ENCODE measurements at regions not wholly inside any gene's neighbourhood (a gene's known extent, or its start where the extent isn't known, plus 50 kb on each side); places are given as distances from the start of the nearest gene placed in this dataset.

DNA sequence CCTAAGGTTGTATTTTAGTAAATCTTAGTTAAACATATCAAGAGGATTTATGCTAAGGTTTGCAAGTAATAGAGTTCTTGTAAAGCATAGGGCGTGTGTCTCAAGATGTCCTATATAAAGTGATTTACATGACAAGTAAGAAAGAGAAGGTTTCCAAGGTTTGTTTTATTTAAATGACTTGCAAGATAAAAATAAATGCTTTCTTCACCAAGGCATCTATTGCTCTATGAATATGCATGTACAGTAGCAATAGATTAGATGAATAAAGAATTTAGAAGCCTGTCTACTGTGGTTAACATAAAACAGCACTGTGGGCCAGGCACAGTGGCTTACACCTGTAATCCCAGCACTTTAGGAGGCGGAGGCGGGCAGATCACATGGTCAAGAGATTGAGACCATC is 466.4 kb upstream of the IL12A start:
- Histone ChIP-seq H2AFZ (ENCODE audit: low read depth, low read length, severe bottlenecking) (no peak overlapping the region), H3K27me3 (ENCODE audit: low read length) (no peaks in the 10 kb centered on the region), H3K9me2 (replicated peaks; ENCODE audit: insufficient read depth, low read length) (no peaks in the 10 kb centered on the region), H3K9me3 (ENCODE audit: insufficient read depth, low read length) (no peaks in the 10 kb centered on the region), H3K4me2 (ENCODE audit: low read depth, low read length, poor library complexity, severe bottlenecking) (no peak overlapping the region), H3K4me3 (ENCODE audit: insufficient read depth, low read length, poor library complexity, severe bottlenecking) (no peak overlapping the region), H3K27ac (ENCODE audit: low read depth, low read length) (no peak overlapping the region), H3F3A (ENCODE audit: insufficient read depth) (no peaks in the 10 kb centered on the region), H3K36me3 (ENCODE audit: low read length) (no peaks in the 10 kb centered on the region), H4K20me1 (ENCODE audit: low read depth, low read length) (no peaks in the 10 kb centered on the region), H3K9ac (ENCODE audit: low read length) (no peak overlapping the region), H3K79me2 (ENCODE audit: insufficient read depth, low read length) (no peaks in the 10 kb centered on the region)
- TF ChIP-seq, protein P1, sequence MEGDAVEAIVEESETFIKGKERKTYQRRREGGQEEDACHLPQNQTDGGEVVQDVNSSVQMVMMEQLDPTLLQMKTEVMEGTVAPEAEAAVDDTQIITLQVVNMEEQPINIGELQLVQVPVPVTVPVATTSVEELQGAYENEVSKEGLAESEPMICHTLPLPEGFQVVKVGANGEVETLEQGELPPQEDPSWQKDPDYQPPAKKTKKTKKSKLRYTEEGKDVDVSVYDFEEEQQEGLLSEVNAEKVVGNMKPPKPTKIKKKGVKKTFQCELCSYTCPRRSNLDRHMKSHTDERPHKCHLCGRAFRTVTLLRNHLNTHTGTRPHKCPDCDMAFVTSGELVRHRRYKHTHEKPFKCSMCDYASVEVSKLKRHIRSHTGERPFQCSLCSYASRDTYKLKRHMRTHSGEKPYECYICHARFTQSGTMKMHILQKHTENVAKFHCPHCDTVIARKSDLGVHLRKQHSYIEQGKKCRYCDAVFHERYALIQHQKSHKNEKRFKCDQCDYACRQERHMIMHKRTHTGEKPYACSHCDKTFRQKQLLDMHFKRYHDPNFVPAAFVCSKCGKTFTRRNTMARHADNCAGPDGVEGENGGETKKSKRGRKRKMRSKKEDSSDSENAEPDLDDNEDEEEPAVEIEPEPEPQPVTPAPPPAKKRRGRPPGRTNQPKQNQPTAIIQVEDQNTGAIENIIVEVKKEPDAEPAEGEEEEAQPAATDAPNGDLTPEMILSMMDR (IDR thresholded peaks at IDR 0.05; ENCODE audit: insufficient read depth, low read length, poor library complexity, severe bottlenecking): no peak
- TF ChIP-seq EZH2phosphoT487 (conservative IDR thresholded peaks at IDR 0.05; ENCODE audit: low read length): no peak

DNA sequence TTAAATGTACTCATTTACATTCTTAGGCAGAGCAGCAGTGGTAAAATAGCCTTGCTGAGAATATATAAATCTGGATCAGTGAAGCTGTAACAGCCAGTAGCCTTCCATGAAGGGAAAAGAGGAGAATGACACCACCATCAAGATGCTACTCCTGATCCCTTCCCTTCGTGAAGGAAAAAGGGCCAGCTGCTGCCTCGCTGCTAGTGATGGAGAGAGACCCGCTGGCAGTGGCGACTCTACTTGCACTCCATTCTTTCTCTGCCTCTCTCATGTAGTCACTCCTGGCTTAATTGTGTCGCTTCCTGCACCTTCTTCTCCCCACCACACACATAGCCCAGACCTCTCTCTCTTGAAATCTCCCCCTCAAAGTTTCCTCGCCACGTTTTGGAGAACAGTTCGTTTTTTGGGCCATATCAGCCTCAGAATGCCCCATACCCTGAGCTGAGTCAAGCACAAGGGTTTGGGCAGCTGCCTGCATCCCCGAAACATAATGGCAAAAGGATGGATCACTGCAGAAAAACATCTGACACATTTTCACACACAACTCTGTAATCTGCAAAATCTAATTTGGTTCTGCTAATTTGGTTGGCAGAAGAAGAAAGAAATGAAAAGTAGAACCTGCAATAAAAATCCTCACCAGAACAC is 460.3 kb upstream of the IL12A start:
- Histone ChIP-seq H2AFZ (ENCODE audit: low read depth, low read length, severe bottlenecking) (no peak overlapping the region), H3K36me3 (ENCODE audit: low read length) (no peaks in the 10 kb centered on the region), H3K27me3 (ENCODE audit: low read length) (no peaks in the 10 kb centered on the region; the same call in 1 of the 2 replicates), H3K9ac (ENCODE audit: low read length) (no peak overlapping the region), H3K9me3 (ENCODE audit: insufficient read depth, low read length) (no peaks in the 10 kb centered on the region), H3F3A (ENCODE audit: insufficient read depth) (no peaks in the 10 kb centered on the region), H4K20me1 (ENCODE audit: low read depth, low read length) (no peaks in the 10 kb centered on the region), H3K9me2 (replicated peaks; ENCODE audit: insufficient read depth, low read length) (no peaks in the 10 kb centered on the region), H3K4me2 (ENCODE audit: low read depth, low read length, poor library complexity, severe bottlenecking) (no peak overlapping the region), H3K79me2 (ENCODE audit: insufficient read depth, low read length) (no peaks in the 10 kb centered on the region), H3K27ac (ENCODE audit: low read depth, low read length) (no peak overlapping the region), H3K4me3 (ENCODE audit: insufficient read depth, low read length, poor library complexity, severe bottlenecking) (no peak overlapping the region)
- no peak for TF ChIP-seq EZH2phosphoT487 (conservative IDR thresholded peaks at IDR 0.05; ENCODE audit: low read length)
- TF ChIP-seq, protein P1 (IDR thresholded peaks at IDR 0.05; ENCODE audit: insufficient read depth, low read length, poor library complexity, severe bottlenecking): no peak

DNA sequence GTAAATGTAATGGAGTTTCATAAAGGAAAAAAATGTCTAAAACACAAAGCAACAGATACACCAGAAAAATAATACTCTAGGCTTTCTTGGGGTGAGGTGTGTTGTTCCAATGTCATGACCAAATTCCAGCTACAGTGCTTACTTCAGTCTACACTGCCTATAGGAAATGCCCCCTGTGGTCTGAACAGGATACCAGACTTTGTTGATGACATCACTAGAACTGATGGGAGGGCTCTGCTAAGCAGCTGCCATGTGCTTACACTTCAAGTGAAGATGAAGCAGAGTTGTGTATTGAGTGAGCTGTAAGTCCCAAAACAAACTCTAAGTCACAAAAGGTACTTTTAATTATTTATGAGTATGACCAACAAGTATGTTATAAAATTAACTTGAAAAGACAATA is 456.1 kb upstream of the IL12A start:
- no peaks in the 10 kb centered on the region for H3K9me2 ChIP-seq (replicated peaks; ENCODE audit: insufficient read depth, low read length)
- H3K4me2 ChIP-seq (ENCODE audit: low read depth, low read length, poor library complexity, severe bottlenecking): no peak overlapping the region
- H3F3A ChIP-seq (ENCODE audit: insufficient read depth): no peaks in the 10 kb centered on the region
- H3K9ac ChIP-seq (ENCODE audit: low read length): no peak overlapping the region
- H3K79me2 ChIP-seq (ENCODE audit: insufficient read depth, low read length): no peaks in the 10 kb centered on the region
- no peaks in the 10 kb centered on the region for H4K20me1 ChIP-seq (ENCODE audit: low read depth, low read length)
- no peaks in the 10 kb centered on the region; the same call in 1 of the 2 replicates for H3K27me3 ChIP-seq (ENCODE audit: low read length)
- no peak for TF ChIP-seq EZH2phosphoT487 (conservative IDR thresholded peaks at IDR 0.05; ENCODE audit: low read length)
- TF ChIP-seq, protein P1 (IDR thresholded peaks at IDR 0.05; ENCODE audit: insufficient read depth, low read length, poor library complexity, severe bottlenecking): no peak
- no peaks in the 10 kb centered on the region for H3K9me3 ChIP-seq (ENCODE audit: insufficient read depth, low read length)
- no peaks in the 10 kb centered on the region for H3K36me3 ChIP-seq (ENCODE audit: low read length)
- no peak overlapping the region for H3K27ac ChIP-seq (ENCODE audit: low read depth, low read length)
- no peak overlapping the region for H3K4me3 ChIP-seq (ENCODE audit: insufficient read depth, low read length, poor library complexity, severe bottlenecking)
- no peak overlapping the region for H2AFZ ChIP-seq (ENCODE audit: low read depth, low read length, severe bottlenecking)

All from SU-DHL-6 (cell line).